ENCODE measurements at regions not wholly inside any gene's neighbourhood (a gene's known extent, or its start where the extent isn't known, plus 50 kb on each side); places are given as distances from the start of the nearest gene placed in this dataset.

- Histone ChIP-seq H3K27ac (no peak overlapping the region), H3K36me3 (replicated peaks) (no peaks in the 10 kb centered on the region), H3K27me3 (replicated peaks) (no peaks in the 10 kb centered on the region), H3K4me3 (ENCODE audit: low read depth, low read length) (no peak overlapping the region)
- in situ Hi-C loops (cut with HindIII; ENCODE audit: low pct_ligation_motif_present, low sequenced_read_pairs): no loop called here
- TF ChIP-seq CTCF (IDR thresholded peaks at IDR 0.05; ENCODE audit: low read depth, low read length, missing control alignments): no peak
- no peak for DNase-seq
These were observed 65.6 kb upstream of the SGCD start for GRCh38 chr5:156261275-156261939.

DNA sequence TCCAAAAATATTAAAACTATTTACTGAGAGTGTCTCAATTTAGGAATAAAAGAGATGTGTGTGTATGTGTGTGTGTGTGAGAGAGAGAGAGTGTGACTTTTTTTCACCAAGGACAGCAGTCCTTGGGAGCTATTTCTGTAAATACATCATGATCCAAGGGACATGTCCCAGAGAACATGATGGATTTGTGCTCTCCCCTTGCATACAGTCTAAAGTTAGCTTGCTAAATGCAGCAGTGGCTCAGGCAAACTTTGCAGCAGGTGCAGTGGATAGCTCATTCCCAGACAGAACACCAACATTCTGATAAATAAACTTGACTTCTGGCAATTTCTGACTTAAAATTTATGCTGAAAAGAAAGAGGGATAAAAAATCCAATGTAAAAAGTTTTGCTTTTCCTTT, 55.4 kb upstream of the SGCD start:
- no peak overlapping the region for H3K27ac ChIP-seq
- in situ Hi-C loops (cut with HindIII; ENCODE audit: low pct_ligation_motif_present, low sequenced_read_pairs): no loop called here
- no peak for TF ChIP-seq CTCF (IDR thresholded peaks at IDR 0.05; ENCODE audit: low read depth, low read length, missing control alignments)

DNA sequence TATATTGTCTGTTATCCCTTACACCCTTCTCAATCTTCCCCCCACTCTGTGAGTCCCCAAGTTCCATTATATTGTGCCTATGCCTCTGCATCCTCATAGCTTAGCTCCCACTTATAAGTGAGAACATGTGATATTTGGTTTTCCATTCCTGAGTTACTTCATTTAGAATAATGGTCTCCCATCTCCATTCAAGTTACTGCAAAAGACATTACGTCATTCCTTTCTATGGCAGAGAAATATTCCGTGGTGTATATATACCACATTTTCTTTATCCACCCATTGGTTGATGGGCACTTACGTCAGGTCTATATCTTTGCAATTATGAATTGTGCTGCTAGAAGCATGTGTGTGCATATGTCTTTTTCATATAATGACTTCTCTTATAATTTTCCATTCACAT, 54.8 kb upstream of the SGCD start:
- no peak overlapping the region for H3K27ac ChIP-seq
- no peaks in the 10 kb centered on the region for H3K27me3 ChIP-seq (replicated peaks)
- no peak overlapping the region for H3K4me3 ChIP-seq (ENCODE audit: low read depth, low read length)
- in situ Hi-C loops (cut with HindIII; ENCODE audit: low pct_ligation_motif_present, low sequenced_read_pairs): no loop called here
- no peaks in the 10 kb centered on the region for H3K36me3 ChIP-seq (replicated peaks)
- DNase-seq: no peak
- no peak for TF ChIP-seq CTCF (IDR thresholded peaks at IDR 0.05; ENCODE audit: low read depth, low read length, missing control alignments)

More for the DNA sequence above, 55.4 kb upstream of the SGCD start:
- Histone ChIP-seq H3K4me3 (ENCODE audit: low read depth, low read length) (no peak overlapping the region), H3K36me3 (replicated peaks) (no peaks in the 10 kb centered on the region), H3K27me3 (replicated peaks) (no peaks in the 10 kb centered on the region)
- DNase-seq: no peak

GRCh38 chr5:156273325-156273724, 53.6 kb upstream of the SGCD start:
- TF ChIP-seq CTCF (IDR thresholded peaks at IDR 0.05; ENCODE audit: low read depth, low read length, missing control alignments): no peak
- in situ Hi-C loops (cut with HindIII; ENCODE audit: low pct_ligation_motif_present, low sequenced_read_pairs): no loop called here
- Histone ChIP-seq H3K4me3 (ENCODE audit: low read depth, low read length) (no peak overlapping the region), H3K36me3 (replicated peaks) (no peaks in the 10 kb centered on the region), H3K27ac (no peak overlapping the region), H3K27me3 (replicated peaks) (no peaks in the 10 kb centered on the region)
- DNase-seq: no peak

- in situ Hi-C loops (cut with HindIII; ENCODE audit: low pct_ligation_motif_present, low sequenced_read_pairs): no loop called here
- no peak for DNase-seq
- no peak for TF ChIP-seq CTCF (IDR thresholded peaks at IDR 0.05; ENCODE audit: low read depth, low read length, missing control alignments)
- Histone ChIP-seq H3K4me3 (ENCODE audit: low read depth, low read length) (no peak overlapping the region), H3K27ac (no peak overlapping the region), H3K36me3 (replicated peaks) (no peaks in the 10 kb centered on the region), H3K27me3 (replicated peaks) (no peaks in the 10 kb centered on the region)
These were observed 52.5 kb upstream of the SGCD start for GRCh38 chr5:156274453-156274852.
